ENCODE measurements at regions not wholly inside any gene's neighbourhood (a gene's known extent, or its start where the extent isn't known, plus 50 kb on each side); places are given as distances from the start of the nearest gene placed in this dataset.
A peak's percentile ranks its signal among the peaks of the same experiment; 100 is the strongest.

DNA sequence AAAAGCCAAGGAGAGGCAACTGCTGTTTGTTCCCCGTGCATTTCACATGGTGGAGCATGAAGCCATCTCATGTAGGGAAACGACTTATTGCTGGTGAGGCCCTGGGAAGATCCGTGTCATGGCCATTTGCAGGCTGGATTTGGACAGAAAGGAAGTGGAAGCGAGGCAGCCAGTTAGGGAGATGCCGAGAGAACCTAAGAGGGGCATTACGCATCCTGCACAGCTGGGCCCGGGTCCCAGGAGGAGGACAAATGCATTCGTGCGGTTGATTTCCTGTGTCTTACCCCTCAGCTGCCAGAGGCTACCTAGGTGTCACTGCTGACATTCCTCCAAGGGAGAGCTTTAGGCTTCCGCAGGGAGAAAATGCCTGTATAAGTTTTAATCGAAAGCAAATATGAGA, 316.2 kb upstream of the CDYL start:
- POLR2A ChIA-PET (ENCODE audit: unreplicated experiment): no interaction called here

DNA sequence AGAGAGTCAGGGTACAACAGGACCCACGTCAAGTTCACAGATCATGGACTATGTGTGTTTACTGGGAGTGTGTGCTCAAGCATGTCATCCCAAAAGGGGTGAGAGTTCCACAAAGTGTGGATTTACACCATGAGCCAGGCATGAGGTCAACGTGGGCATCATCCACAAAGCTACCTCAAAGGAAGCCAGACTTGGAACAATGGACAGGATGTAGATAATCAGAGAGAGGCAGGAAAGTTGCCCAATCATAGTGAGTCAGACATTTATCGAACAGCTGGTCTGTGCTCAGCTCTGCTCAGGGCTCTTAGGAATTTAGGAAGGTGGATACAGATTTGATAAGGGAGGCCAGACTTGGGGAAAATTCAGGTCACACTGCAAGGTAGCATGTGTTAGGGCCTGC, 317.2 kb upstream of the CDYL start:
- Histone ChIP-seq H3K4me3 (ENCODE audit: low read length) (no peak overlapping the region), H3K27me3 (ENCODE audit: low read length) (no peaks in the 10 kb centered on the region), H3K9me3 (ENCODE audit: low read length) (no peaks in the 10 kb centered on the region), H3K9ac (ENCODE audit: low read length) (no peak overlapping the region), H3K79me2 (ENCODE audit: low read length) (no peaks in the 10 kb centered on the region), H3K4me1 (ENCODE audit: insufficient read depth, low read length) (peaks cover 7% of the 10 kb centered on the region; the same call in 1 of the 2 replicates), H3K27ac (ENCODE audit: low read length) (no peak overlapping the region), H3F3A (ENCODE audit: low read length, unreplicated experiment) (no peaks in the 10 kb centered on the region), H4K20me1 (ENCODE audit: low read length) (no peaks in the 10 kb centered on the region), H3K9me2 (replicated peaks; ENCODE audit: low read length) (no peaks in the 10 kb centered on the region), H3K36me3 (ENCODE audit: low read depth, low read length) (no peaks in the 10 kb centered on the region), H2AFZ (ENCODE audit: low read length) (no peak overlapping the region), H3K4me2 (ENCODE audit: low read length) (no peak overlapping the region)
- ChIA-PET CTCF (no interaction called here), POLR2A (ENCODE audit: unreplicated experiment) (no interaction called here)
- ATAC-seq (peak; percentile 66), DNase-seq (peak; percentile 66)
- intact Hi-C loops (cut with micrococcal nuclease): no loop called here
- BruUV-seq (replicated peaks): no TSS peak
- TF ChIP-seq, protein P1, sequence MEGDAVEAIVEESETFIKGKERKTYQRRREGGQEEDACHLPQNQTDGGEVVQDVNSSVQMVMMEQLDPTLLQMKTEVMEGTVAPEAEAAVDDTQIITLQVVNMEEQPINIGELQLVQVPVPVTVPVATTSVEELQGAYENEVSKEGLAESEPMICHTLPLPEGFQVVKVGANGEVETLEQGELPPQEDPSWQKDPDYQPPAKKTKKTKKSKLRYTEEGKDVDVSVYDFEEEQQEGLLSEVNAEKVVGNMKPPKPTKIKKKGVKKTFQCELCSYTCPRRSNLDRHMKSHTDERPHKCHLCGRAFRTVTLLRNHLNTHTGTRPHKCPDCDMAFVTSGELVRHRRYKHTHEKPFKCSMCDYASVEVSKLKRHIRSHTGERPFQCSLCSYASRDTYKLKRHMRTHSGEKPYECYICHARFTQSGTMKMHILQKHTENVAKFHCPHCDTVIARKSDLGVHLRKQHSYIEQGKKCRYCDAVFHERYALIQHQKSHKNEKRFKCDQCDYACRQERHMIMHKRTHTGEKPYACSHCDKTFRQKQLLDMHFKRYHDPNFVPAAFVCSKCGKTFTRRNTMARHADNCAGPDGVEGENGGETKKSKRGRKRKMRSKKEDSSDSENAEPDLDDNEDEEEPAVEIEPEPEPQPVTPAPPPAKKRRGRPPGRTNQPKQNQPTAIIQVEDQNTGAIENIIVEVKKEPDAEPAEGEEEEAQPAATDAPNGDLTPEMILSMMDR (conservative IDR thresholded peaks at IDR 0.05; ENCODE audit: low read depth, low read length): no peak
- TF ChIP-seq EZH2 (IDR thresholded peaks at IDR 0.05; ENCODE audit: low read length, unreplicated experiment) (no peak), EZH2phosphoT487 (IDR thresholded peaks at IDR 0.05; ENCODE audit: borderline replicate concordance, low read length) (no peak)

More for the DNA sequence above, 316.2 kb upstream of the CDYL start:
- no peaks in the 10 kb centered on the region for H3F3A ChIP-seq (ENCODE audit: low read length, unreplicated experiment)
- ATAC-seq (no peak), DNase-seq (no peak)
- H3K4me2 ChIP-seq (ENCODE audit: low read length): no peak overlapping the region
- H3K9me2 ChIP-seq (replicated peaks; ENCODE audit: low read length): no peaks in the 10 kb centered on the region
- H2AFZ ChIP-seq (ENCODE audit: low read length): no peak overlapping the region
- no peak overlapping the region for H3K9ac ChIP-seq (ENCODE audit: low read length)
- H3K4me1 ChIP-seq (ENCODE audit: insufficient read depth, low read length): peaks cover 7% of the 10 kb centered on the region; the same call in 1 of the 2 replicates
- no TSS peak for BruUV-seq (replicated peaks)
- H3K4me3 ChIP-seq (ENCODE audit: low read length): no peak overlapping the region
- no peak for TF ChIP-seq EZH2 (IDR thresholded peaks at IDR 0.05; ENCODE audit: low read length, unreplicated experiment)
- TF ChIP-seq, protein P1 (conservative IDR thresholded peaks at IDR 0.05; ENCODE audit: low read depth, low read length): no peak
- no peak for TF ChIP-seq EZH2phosphoT487 (IDR thresholded peaks at IDR 0.05; ENCODE audit: borderline replicate concordance, low read length)
- H3K27ac ChIP-seq (ENCODE audit: low read length): no peak overlapping the region
- no peaks in the 10 kb centered on the region for H3K79me2 ChIP-seq (ENCODE audit: low read length)
- CTCF ChIA-PET: no interaction called here
- H3K27me3 ChIP-seq (ENCODE audit: low read length): no peaks in the 10 kb centered on the region
- intact Hi-C loops (cut with micrococcal nuclease): loop anchor here (10.0 kb wide), 1 partner anchor 105 kb away; no protein-coding TSS in a partner anchor
- H4K20me1 ChIP-seq (ENCODE audit: low read length): no peaks in the 10 kb centered on the region
- H3K9me3 ChIP-seq (ENCODE audit: low read length): no peaks in the 10 kb centered on the region
- no peaks in the 10 kb centered on the region for H3K36me3 ChIP-seq (ENCODE audit: low read depth, low read length)

DNA sequence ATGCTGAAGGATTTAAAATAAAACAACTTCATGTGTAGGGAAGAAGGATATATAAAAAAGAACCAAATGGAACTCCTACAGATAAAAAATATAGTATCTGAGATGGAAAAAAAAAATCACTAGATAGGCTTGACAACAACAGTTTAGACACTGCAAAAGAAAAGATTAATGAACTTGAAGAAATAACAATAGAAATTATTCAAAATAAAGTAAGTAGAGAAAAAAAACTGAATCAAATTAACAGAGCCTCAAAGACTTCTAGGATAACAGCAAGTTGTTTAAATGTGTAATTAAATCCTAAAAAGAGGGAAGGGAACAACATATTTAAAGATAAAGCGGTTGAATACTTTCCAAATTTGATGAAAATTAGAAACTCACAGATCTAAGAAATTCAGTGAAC, 316.3 kb upstream of the ECI2 start:
- Histone ChIP-seq H2AFZ (ENCODE audit: low read length) (no peak overlapping the region), H3K9ac (ENCODE audit: low read length) (no peak overlapping the region), H3K79me2 (ENCODE audit: low read length) (no peaks in the 10 kb centered on the region), H3K9me2 (replicated peaks; ENCODE audit: low read length) (no peaks in the 10 kb centered on the region), H3K9me3 (ENCODE audit: low read length) (0 out of 2 replicates have a peak, but pooled peaks cover 3% of the 10 kb centered on the region), H3F3A (ENCODE audit: low read length, unreplicated experiment) (no peaks in the 10 kb centered on the region), H3K36me3 (ENCODE audit: low read depth, low read length) (no peaks in the 10 kb centered on the region), H4K20me1 (ENCODE audit: low read length) (no peaks in the 10 kb centered on the region), H3K27me3 (ENCODE audit: low read length) (no peaks in the 10 kb centered on the region), H3K4me3 (ENCODE audit: low read length) (no peak overlapping the region), H3K4me2 (ENCODE audit: low read length) (no peak overlapping the region), H3K4me1 (ENCODE audit: insufficient read depth, low read length) (peaks cover 14% of the 10 kb centered on the region), H3K27ac (ENCODE audit: low read length) (no peak overlapping the region)
- ChIA-PET POLR2A (ENCODE audit: unreplicated experiment) (no interaction called here), CTCF (no interaction called here)
- no peak for ATAC-seq
- TF ChIP-seq, protein P1 (conservative IDR thresholded peaks at IDR 0.05; ENCODE audit: low read depth, low read length): no peak
- TF ChIP-seq EZH2 (IDR thresholded peaks at IDR 0.05; ENCODE audit: low read length, unreplicated experiment) (no peak), EZH2phosphoT487 (IDR thresholded peaks at IDR 0.05; ENCODE audit: borderline replicate concordance, low read length) (no peak)
- no TSS peak for BruUV-seq (replicated peaks)
- DNase-seq: no peak
- intact Hi-C loops (cut with micrococcal nuclease): no loop called here
